HG03432 (cell line): ENCODE measurements at regions not wholly inside any gene's neighbourhood (a gene's known extent, or its start where the extent isn't known, plus 50 kb on each side); places are given as distances from the start of the nearest gene placed in this dataset.
A peak's percentile ranks its signal among the peaks of the same experiment; 100 is the strongest.

Source experiments
- ATAC-seq: cut with Tn5 transposase; IDR thresholded peaks from one replicate; pipeline ENCODE4 v1.9.1; 2021; ENCODE audit warnings: mild to moderate bottlenecking, moderate library complexity; ENCODE audit not compliant: unreplicated experiment

DNA sequence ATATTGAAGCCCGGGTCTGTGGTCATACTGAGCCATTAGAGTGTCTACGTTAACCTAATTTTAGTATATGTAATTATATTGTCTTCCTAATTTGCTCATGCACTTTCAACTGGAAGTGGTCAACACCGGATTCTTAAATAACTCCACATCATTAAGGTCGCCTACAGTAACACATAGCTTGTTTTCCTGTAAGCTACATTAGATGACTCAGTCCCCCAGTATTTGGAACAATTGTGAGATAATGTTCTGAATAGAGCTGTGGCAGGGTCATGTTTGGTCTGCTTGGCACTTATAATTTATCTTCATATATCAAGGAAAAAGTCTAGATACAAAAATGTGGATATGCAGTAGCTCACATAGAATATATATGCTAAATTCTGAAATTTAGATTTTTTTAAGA, 486.2 kb downstream of the IGSF11 start:
- no peak for ATAC-seq

DNA sequence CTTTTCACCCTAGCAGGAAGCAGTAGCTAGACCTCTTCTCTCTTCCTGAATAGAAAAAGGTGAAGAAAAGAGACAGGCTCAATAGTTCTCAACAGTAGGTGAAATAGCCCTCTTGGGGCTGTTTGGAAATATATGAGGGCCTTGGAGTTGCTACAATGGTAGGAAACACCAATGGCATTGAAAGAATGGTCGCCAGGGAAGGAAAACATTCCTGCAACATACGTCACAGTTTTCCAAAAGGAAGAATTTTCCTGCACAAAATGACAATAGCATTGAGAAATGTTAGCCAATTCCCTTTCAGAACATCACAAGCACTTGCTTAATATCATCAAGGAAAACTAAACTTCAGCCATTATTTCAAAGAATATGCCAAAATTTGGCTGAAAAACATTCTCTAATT, 484.5 kb downstream of the IGSF11 start:
- ATAC-seq = no peak

DNA sequence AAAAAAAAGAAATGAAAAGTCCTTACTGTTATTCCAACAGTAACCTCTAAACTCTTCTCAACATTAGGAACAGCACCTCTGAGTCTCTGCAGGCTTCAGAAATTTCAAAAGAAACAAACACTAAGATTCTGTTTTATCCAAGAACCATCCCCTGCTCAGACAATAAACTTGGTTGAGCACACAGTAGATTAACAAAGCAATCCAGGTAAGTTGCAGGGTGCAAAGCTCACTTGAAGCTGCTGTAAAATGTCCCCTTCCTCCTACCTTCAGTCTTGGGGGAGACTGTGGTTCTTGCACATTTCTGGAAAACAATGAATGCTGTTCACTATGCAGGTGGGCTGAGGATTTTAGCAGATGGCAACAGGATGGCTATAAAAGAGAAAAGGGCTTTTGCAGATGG, 484.1 kb downstream of the IGSF11 start:
- ATAC-seq = no peak

DNA sequence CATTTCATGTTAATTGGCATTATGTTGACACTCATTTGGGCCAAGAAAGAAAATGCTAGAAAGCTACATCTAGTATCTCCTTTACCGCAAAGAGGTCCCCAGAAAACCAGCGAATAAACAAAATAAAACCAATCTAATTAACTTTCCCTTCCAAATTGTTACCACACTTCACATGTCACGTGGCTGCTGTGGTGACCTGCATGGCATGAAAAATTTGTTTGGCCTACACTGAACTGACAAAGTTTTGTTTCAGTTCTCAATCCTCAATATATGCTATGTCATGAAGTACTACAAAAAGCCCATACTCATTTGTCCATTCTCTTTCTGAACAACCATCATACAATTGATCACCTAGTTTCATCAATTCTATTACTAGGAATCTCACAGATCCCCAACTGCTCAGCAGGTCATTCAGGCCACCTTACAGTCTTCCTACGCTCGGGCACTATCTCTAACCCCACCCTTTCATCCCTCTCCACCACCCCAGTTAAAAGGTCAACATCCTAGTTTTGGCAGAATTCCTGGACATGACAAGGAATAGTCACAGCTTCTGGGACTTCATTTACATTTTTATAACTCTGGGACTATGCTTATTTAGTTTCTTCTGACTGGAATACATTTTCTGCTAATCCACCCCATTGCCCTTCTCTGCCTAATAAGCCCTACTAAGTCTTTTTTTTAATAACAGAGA, 480.4 kb downstream of the IGSF11 start:
- no peak for ATAC-seq

DNA sequence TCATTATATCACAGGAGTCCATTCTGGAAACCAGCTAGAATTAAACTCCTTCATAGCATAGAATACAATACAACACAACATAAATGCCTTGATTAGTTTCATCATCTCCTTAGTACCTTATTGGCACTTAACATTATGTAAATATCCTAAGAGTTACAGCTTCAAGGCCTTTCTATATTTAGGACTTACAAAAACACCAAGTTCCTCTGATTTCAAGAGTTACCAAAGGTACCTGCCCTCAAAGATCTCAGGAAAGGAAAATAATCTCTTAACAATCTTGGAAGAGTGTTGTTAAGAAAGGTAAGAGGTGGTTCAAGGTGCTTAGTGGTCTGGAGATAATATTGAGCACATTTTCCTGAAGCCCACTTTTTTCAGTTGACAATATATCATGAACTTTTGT, 477.7 kb downstream of the IGSF11 start:
- no peak for ATAC-seq

DNA sequence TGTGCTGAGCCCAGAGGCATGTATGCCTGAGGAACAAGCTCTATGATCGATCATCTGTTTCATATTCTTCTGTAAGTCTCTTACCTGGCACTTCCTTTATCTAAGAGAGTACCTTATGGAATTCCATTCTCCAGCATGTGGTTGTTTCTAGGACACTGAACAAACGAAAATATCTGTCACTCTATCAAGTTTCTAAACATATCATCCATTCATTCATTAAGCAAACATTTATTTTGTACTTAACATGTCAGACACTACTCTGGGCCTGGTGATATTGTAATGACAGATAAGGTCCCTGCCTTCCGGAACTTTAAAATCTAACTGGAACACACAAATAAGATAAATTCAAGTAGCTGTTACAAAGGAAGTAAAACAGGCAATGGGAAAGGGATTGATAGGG, 477.1 kb downstream of the IGSF11 start:
- ATAC-seq = no peak

DNA sequence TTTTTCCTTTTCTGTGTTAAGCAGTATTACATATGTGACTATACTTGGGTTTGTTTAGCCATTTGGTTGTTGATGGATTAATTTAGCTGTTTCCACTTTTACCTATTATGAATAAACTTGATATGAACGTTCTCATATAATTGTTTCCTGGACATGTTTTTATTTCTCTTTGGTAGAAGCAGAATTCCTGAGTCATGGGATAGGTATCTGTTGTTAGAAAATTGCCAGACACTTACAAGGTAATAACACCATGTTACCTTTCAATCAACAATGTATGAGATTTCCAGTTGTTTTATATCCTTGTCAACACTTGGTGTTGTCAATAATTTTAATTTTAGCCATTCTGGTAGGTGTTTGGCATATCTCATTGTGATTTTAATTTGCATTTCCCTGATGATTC, 475.4 kb downstream of the IGSF11 start:
- ATAC-seq = no peak

DNA sequence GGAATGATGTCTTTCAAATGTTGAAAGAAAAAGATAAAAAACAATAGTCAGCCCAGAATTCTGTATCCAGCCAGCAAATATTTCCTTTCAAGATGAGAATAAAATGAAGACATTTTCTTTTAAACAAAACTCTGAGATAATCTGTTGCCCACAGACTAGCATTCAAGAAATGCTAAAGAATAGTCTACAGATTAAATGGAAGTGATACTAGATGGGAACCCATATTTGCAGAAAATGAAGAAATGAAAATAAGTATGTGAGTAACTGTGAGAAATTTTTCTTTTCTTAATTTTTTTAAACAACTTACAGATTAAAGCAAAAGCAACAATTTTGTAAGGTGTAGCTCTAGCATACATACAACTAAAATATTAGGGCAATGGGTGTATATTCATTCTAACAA, 469.8 kb downstream of the IGSF11 start:
- no peak for ATAC-seq

DNA sequence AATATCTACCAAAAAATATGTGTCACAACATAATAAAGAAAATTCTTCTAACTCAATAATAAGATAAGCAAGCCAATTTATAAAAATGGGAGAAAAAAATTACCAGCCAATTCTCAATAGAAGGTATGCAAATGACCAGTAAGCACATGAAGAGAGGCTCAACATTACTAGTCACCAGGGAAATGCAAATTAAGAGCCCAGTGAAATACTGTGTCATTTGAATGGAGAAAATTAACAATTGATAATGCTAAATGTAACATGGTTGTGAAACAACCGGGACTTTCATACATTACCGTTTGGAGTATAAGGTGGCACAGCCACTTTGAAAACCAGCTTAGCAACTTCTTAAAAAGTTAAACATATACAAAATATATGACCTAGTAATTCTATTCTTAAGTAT, 460.7 kb downstream of the IGSF11 start:
- no peak for ATAC-seq

DNA sequence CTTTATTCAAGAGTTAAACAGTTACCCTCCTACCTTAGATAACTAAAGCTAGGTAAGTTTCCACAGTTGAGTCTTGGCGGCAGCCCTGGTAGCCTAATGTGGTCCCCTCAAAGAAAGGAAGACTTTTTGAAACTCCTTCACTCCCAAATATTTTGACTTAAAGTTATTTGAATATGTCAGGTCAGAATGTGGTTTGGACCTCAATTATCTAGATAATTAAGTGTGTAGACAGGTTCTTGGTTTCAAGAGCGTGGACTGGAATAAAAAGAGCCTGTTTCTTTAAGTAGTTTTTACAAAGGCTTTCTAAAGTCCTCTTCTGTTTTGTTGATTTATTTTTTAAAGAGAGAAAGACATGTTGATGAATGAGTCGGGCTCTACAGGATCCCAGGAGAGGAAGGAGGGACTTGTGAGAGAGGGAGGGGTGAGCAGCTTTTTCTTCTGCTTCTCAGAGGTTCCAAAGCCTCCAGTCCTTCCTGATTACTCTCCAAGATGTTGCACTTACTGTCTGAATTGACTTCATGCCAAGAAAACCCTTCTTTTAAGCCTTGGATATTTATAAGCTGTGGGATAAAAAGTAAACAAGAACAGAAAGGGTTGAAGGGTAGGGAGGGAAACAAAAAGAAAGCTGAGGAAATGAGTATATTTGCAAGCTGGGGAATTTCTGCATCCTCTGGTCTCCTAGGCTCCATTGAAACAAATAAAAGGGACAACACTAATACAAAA, 457.4 kb downstream of the IGSF11 start:
- ATAC-seq = no peak

DNA sequence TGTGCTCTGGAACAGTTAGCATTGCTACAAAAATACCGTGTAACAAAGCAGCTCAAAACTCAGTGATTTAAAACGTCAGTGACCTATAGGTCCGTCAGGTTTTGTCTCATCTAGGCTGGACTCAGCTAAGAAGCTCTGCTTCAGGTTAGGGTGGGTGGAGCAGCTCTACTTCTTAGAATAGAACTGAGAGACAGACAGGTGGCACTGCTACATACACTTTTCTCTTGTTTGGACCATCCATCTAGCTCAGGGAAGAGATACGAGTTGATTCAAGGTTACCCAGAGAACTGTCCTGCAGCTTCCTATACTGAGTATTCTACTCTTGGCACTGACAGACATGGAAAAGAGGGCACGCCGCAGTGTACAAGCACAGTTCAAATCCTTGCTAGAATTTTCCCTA, 456.1 kb downstream of the IGSF11 start:
- no peak for ATAC-seq

DNA sequence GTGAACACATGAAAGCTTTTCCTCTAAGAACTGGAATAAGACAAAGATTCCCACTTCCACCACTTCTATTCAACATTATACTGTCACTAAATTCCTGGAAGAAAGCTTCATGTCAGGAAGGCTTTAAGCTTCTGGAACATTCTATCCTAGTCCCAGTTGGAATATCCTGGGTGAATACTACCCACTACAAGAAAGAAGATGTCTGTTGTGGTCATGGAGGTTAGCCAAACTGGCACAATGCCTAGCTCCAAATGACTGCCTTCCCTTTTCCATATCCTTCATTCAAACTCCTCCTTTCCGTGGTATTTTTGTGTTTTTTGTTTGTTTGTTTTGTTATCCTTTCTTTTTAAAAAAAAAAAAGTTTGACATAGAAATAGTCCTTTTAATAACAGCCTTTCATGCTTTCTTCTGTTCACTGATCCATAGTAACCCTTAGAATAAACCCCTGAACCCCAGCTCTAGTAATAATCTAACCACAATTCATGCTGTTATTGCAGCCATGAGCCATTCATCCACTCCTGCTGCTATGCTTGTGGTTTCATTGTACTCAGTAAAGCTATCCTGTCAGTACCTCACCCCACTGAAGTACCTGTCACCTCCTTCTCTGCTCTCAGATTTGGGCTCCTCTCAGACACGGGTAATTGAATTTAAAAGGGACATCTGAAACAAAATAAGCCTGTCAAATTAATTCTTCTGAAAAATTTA, 447.5 kb downstream of the IGSF11 start:
- ATAC-seq = no peak

DNA sequence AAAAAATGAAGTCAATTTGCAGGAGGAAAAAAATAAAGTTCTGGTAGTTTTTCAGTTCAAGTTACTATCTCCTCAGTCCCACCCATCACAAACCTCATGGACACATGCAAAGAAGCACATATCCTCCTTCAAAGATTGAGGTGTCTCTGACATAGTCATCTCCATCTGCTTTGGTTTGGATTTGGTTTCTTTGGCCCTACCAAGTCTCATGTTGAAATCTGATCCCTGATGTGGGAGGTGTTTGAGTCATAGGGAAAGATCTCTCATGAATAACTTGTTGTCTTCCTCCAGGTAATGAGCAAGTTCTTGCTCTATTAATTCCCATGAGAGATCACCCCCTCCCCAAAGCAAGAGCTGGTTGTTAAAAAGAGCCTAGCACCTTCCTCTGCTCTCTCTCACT, 446.8 kb downstream of the IGSF11 start:
- ATAC-seq = peak; percentile 63

DNA sequence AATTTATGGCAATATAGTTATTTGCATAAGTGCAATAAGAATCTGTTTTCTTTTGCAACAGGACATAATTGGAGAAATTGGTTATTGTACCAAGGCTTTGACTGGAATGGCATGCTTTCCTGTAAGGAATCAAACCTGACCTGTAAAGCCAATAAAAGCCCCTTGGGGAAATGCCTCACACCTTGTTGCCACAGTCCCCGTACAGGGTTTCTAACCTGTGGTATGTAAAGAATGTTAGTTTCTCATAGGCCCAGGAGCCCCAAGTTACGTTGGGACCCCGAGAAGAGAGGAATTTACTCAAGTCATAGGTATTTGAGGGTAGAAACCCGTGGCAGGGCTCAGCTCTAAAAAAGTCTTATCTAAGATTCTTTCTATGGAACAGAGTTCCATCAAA, 441.4 kb downstream of the IGSF11 start:
- no peak for ATAC-seq

DNA sequence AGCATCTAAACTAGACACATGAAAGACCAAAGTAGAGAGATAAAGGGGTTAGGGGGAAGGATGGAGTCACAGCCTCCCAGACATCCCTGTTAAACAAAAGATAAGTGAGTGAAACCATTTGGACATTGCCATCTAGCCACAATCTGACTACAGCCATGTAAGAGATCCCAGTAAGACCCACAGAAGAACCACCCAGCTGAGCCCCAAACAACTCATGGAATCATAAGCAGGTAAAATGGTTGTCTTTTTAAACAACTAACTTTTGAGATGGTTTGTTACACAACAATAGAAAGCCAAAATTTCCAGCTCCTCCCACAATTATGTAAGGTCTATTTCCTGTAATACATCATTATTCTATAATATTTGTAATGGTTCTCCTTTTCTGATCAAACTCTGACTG, 437.5 kb downstream of the IGSF11 start:
- no peak for ATAC-seq

DNA sequence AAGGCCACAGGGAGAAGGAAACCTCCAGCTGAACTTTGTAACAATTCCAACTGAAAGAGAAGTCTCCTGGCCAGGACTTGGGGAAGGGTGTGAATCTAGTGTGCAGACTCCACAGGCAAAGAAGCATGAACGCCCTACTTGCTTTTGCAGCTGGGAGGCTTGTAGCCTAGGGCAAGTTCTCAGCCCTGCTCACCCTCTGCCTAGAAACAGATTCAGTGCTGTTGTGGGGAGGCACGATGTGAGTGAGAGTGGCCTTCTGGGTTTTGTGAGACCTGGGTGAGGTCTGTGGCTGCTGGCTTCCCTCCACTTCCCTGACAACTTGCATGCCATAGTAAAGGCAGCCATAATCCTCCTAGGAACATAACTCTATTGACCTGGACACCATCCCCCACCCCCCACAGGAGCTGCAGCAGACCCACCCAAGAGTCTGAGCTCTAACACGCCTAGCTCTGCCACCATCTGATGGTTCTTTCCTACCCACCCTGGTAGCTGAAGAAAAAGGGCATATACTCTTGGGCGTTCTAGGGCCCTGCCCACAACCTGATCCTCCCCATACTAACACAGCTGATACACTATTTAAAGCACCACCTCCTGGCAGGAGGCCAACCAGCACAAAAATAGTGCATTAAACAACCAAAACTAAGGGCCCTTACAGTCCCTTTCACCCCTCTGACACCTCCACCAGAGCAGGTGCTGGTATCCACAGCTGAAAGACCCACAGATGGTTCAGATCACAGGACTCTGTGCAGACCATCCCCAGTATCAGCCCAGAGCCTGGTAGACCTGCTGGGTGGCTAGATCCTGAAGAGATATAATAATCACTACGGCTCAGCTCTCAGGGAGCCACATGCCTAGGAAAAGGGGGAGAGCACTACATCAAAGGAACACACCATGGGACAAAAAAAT, 426.5 kb downstream of the IGSF11 start:
- no peak for ATAC-seq

DNA sequence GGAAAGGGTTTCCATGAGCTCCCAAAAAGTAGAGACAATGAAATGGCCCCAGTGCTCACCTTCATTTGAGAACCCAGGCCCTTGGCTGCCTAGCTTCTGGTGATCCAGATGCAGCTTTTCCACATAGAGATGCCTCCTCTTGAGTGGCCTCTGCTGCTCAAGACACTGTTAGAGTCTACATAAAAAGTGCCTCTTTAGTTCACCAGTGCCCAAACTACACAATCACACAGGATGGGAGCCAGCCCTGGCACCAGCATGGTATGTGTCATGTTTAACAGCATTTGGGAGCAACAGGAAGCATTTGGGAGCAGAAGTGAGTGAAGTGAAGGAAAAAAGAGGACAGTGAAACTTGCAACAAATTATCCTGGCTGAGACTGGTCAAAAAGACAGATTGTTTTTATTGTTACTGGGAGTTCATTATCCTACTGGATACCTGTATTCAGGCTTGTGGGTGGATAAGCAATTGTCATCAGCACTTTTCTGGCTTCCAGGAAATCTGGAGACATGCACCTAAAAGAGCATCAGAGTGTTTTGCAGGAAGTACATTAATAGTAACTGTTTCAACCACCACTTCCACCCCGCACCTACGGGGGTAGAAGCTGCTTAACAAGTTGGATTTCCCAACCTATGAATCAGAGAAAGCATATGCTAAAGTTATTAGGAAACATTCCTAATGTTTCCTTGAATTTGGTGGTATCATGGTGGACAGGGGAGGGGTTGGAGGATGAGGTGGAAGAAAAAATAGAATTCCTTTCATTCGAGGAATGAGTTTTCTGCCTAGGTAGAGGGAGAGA, 416.2 kb downstream of the IGSF11 start:
- ATAC-seq = no peak

DNA sequence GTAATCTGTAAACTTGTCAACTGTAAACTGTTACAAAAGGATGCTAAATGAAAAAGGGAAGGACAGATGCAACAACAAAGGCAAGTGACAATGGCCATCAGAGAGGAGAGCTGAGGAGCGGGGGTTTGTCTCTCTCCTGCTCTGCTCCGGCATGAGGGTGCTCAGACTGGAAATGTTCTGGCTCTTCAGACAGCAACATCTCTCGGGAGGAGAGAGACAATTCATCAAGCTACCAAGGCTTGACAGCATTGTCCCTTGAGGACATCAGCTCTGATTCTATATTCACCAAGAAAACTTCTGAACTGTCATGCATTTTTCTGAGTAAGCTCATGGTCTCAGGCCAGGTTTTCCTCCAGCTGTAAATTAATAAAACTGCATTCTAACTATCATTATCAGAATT, 408.2 kb downstream of the IGSF11 start:
- ATAC-seq = no peak

DNA sequence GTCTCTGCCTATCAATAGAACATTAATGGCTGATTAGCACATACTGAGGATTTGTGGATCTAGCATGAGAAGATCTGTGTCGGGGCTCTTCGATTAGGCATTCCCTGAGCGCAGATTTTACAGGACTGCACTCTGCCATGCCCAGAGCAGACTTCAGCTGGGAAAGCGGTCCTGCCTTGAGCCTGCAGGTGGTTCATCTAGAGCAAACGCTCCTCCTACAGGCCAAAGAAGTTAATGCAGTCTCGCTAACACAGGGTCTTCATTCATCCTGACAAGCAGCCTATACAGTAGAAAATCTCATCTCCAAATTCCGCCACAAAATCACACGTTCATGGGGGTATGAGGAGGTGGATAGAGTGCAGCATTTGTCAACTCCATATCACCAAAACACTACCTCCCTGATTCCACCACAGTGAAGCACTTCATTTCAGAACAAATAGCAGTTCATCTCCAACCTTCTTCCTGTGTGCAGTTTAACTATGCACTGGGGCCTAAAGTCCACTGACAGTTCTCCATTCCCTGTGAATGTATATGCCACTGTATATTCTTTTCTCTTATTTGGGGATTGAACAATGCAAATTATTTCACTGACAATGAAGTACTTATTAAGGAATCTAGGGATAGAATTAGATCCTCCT, 405.8 kb downstream of the IGSF11 start:
- peak; percentile 95 for ATAC-seq

DNA sequence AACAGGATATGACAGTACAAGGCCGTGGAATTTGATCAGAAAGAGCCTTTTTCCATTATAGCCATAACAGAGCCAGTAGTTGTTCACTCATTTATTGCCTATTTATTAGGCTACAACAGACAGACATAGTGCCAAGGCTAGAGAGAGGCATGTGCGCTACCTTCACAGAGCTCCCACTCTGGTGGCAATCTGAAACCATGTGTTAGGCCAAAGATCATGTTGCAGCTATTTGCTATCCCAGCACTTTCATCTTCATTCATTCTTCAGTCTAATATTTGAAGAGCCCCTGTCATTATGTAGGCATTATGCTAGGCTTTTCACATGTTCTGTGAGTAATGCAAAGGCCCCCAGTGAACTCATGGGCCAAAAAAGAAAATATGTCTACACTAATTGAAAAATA, 404.8 kb downstream of the IGSF11 start:
- ATAC-seq = no peak
